Common myeloid progenitor, CD34-positive (primary cell): ENCODE measurements at regions not wholly inside any gene's neighbourhood (a gene's known extent, or its start where the extent isn't known, plus 50 kb on each side); places are given as distances from the start of the nearest gene placed in this dataset.

Experiments
- CTCF ChIA-PET: fragments of 350-600 bp; sonication (Branson Sonifier 250); formaldehyde crosslinking; loops from one replicate; lab custom pipeline; 2021; ENCODE audit warnings: antibody characterized with exemption; lab: Charles Lee
- POLR2A ChIA-PET: fragments of 350-600 bp; sonication (Branson Sonifier 250); formaldehyde crosslinking; loops from one replicate; lab custom pipeline; 2021; ENCODE audit warnings: antibody characterized with exemption; lab: Charles Lee
- DNase-seq, 3 donors: peaks; one replicate each; pipeline versions ENCODE4 v3.0.0 to v3.0.0-alpha.2; 2013
- H3K27ac ChIP-seq, 2 experiments: 1 replicate in 1 of 2; 2 replicates in 1 of 2; pipeline ENCODE4 v1.7.0; 2013; ENCODE audit warnings: inconsistent platforms in 2 of 2, low read length in 2 of 2, mild to moderate bottlenecking in 2 of 2, low read depth in 1 of 2, moderate library complexity in 1 of 2; ENCODE audit not compliant: severe bottlenecking in 2 of 2, insufficient read depth in 1 of 2, poor library complexity in 1 of 2
- H3K27me3 ChIP-seq, 5 experiments: replicated peaks in 2 of 5; 1 replicate in 3 of 5; 2 replicates in 2 of 5; pipeline versions ENCODE4 v1.6.1 to v1.7.0; 2013; ENCODE audit warnings: low read length in 4 of 5, mild to moderate bottlenecking in 2 of 5, moderate library complexity in 2 of 5, inconsistent platforms in 1 of 5; ENCODE audit not compliant: insufficient read depth in 5 of 5, control insufficient read depth in 4 of 5
- H3K36me3 ChIP-seq, 4 experiments: 1 replicate in 2 of 4; 2 replicates in 2 of 4; pipeline versions ENCODE4 v1.6.1 to v1.7.0; 2013; ENCODE audit warnings: low read length in 3 of 4, control low read depth in 1 of 4, mild to moderate bottlenecking in 1 of 4; ENCODE audit not compliant: control insufficient read depth in 4 of 4, insufficient read depth in 4 of 4
- H3K4me1 ChIP-seq, 4 experiments: 1 replicate in 3 of 4; 2 replicates in 1 of 4; pipeline versions ENCODE4 v1.6.1 to v1.7.1; 2013; ENCODE audit warnings: low read length in 3 of 4, mild to moderate bottlenecking in 3 of 4, control low read depth in 1 of 4, inconsistent platforms in 1 of 4, moderate library complexity in 1 of 4; ENCODE audit not compliant: control insufficient read depth in 4 of 4, insufficient read depth in 4 of 4; ENCODE audit errors: control extremely low read depth in 1 of 4
- H3K4me3 ChIP-seq, 7 experiments: 1 replicate in 4 of 7; 2 replicates in 3 of 7; pipeline versions ENCODE4 v1.5.1 to v1.7.0; 2013; ENCODE audit warnings: mild to moderate bottlenecking in 7 of 7, low read length in 6 of 7, moderate library complexity in 6 of 7, inconsistent platforms in 2 of 7, low read depth in 2 of 7, control low read depth in 1 of 7; ENCODE audit not compliant: insufficient read depth in 4 of 7, control insufficient read depth in 1 of 7; ENCODE audit errors: extremely low read depth in 1 of 7
- H3K9me3 ChIP-seq, 5 experiments: 1 replicate in 4 of 5; 2 replicates in 1 of 5; pipeline versions ENCODE4 v1.6.1 to v1.7.1; 2013; ENCODE audit warnings: low read length in 4 of 5, mild to moderate bottlenecking in 2 of 5, inconsistent platforms in 1 of 5, low read depth in 1 of 5, moderate library complexity in 1 of 5; ENCODE audit not compliant: control insufficient read depth in 4 of 5, insufficient read depth in 2 of 5; ENCODE audit errors: control extremely low read depth in 1 of 5
- WGBS: methylation state at CpG from one replicate; pipeline ENCODE4 v1.1.5; 2013; ENCODE audit not compliant: insufficient coverage; 5-methylcytosine and 5-hydroxymethylcytosine counted together

DNA sequence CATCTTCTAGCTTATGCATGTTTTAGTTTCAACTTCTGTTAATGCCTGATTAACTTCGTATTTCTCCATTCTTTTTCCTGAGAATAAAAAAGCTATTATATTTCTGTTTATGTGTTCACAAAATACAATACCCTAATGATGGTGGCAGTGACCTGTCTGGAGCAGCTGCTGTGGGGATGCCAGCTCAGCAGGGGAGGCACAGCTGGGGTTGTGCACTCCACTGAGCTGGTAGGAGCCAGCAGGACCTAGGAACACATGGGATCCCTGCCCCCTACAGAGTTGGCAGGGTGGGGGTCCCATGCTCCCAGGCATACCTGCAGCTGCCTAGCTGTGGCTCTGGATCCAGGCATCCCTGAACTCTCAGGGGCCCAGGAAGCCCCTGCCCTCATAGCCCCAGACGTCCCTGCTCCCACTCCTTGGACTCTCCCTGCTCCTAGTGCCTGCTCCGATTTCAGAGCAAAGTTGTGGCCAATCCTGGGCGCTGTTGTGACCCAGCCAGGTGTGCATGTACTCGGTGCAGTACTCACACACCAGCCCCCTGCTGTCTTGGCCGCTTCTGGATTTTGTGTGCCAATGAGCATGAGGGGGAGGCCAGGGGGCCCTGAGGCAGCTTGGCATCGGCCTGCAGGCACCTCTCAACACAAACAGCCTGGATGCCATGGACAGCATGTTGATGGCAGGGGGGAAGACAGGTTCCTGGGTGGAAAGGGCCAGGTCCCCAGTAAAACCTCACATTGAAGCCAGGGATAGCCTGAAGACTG lies 546.0 kb downstream of the ZNF804A start:
- ChIA-PET CTCF (no interaction called here), POLR2A (no interaction called here)
- no peak overlapping the region for H3K27ac ChIP-seq
- DNase-seq: no peak
- 91% methylated on average over 5 of the region's 7 CpGs for WGBS
- no peaks in the 10 kb centered on the region for H3K4me1 ChIP-seq
- no peak overlapping the region for H3K4me3 ChIP-seq
- H3K27me3 ChIP-seq: no peaks in the 10 kb centered on the region
- no peaks in the 10 kb centered on the region for H3K36me3 ChIP-seq
- no peaks in the 10 kb centered on the region for H3K9me3 ChIP-seq

- no peak for DNase-seq
- ChIA-PET CTCF (no interaction called here), POLR2A (no interaction called here)
- H3K27ac ChIP-seq: no peak overlapping the region
- no peak overlapping the region for H3K4me3 ChIP-seq
- H3K4me1 ChIP-seq: no peaks in the 10 kb centered on the region
- no peaks in the 10 kb centered on the region for H3K36me3 ChIP-seq
- no peaks in the 10 kb centered on the region for H3K27me3 ChIP-seq
- 94% methylated on average over 9 of the region's 11 CpGs for WGBS
- H3K9me3 ChIP-seq: no peaks in the 10 kb centered on the region
Observed at GRCh38 chr2:185145316-185146121, 547.2 kb downstream of the ZNF804A start.

GRCh38 chr2:185147361-185147760 lies 549.0 kb downstream of the ZNF804A start:
- H3K36me3 ChIP-seq: no peaks in the 10 kb centered on the region
- WGBS: no CpG with 5 or more reads among the region's 1 CpG
- no peak overlapping the region for H3K4me3 ChIP-seq
- DNase-seq: no peak
- H3K9me3 ChIP-seq: no peaks in the 10 kb centered on the region
- POLR2A ChIA-PET: no interaction called here
- CTCF ChIA-PET: no interaction called here
- H3K27me3 ChIP-seq: no peaks in the 10 kb centered on the region
- no peak overlapping the region for H3K27ac ChIP-seq
- H3K4me1 ChIP-seq: no peaks in the 10 kb centered on the region

DNA sequence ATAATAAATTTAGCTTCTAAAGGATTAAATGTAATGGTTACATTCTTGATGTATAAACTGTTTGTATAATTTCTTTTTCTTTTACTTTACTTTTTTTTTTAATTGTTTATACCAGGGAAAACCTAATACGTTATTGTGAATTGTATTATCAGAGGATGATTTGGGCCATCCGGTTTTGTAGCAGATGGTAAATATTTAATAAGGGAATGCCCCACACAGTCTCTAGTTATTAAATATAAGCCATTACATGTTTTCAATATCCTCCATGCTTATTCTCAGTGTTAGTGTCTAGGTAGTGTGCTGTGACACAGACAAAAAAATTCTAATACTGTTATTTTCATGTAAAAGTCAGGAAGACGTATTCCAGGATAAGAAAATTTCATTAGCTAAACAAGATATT lies 553.9 kb downstream of the ZNF804A start:
- Histone ChIP-seq H3K27ac (no peak overlapping the region), H3K4me1 (no peaks in the 10 kb centered on the region), H3K9me3 (no peaks in the 10 kb centered on the region), H3K4me3 (no peak overlapping the region), H3K36me3 (no peaks in the 10 kb centered on the region), H3K27me3 (no peaks in the 10 kb centered on the region)
- ChIA-PET CTCF (no interaction called here), POLR2A (no interaction called here)
- no peak for DNase-seq
- WGBS: no CpG with 5 or more reads among the region's 3 CpGs

DNA sequence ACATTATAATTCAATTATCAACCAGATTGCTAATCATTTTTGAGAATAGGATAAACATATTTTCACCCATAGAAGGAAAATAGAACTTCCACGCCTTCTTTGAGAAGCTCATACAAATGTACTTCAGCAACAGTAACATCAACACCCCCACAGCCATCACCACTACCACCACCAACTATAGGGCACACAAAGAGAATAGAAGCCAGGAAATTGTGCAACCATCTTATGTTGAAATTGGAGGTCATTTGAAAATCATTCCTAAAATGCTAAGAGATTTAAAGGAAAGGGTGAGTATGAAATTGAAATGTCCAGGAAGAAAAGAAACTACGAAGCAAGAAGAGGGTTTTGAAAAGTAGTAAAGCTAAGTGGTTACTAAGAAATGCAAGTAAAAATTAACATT lies 563.4 kb downstream of the ZNF804A start:
- Histone ChIP-seq H3K27ac (no peak overlapping the region), H3K4me3 (no peak overlapping the region), H3K36me3 (no peaks in the 10 kb centered on the region), H3K27me3 (no peaks in the 10 kb centered on the region), H3K4me1 (no peaks in the 10 kb centered on the region), H3K9me3 (no peaks in the 10 kb centered on the region)
- WGBS: 100% methylated on average over 1 of the region's 2 CpGs
- ChIA-PET POLR2A (no interaction called here), CTCF (no interaction called here)
- DNase-seq: no peak

DNA sequence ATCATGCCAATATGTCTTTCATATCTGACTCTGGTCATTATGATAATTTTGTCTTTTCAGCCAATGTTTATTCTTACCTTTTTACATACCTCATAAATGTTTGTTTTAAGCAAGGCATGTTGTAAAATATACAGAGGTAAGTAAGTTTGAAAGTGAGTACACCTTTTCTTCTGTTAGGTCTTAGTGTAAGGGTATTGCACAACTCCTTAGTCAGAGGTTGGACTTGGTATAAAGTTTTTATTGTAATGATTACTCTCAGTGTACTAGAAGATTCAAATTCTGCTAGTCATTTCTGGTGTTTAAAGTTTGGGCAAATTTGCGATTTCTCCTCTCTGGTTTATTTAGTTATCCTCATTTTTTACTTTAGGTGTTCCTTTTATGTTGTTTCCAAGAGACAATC lies 564.3 kb upstream of the FSIP2 start:
- Histone ChIP-seq H3K27ac (no peak overlapping the region), H3K9me3 (no peaks in the 10 kb centered on the region), H3K4me3 (no peak overlapping the region), H3K4me1 (no peaks in the 10 kb centered on the region), H3K27me3 (no peaks in the 10 kb centered on the region), H3K36me3 (no peaks in the 10 kb centered on the region)
- 100% methylated on average over 1 of the region's 1 CpG for WGBS
- ChIA-PET POLR2A (no interaction called here), CTCF (no interaction called here)
- no peak for DNase-seq

DNA sequence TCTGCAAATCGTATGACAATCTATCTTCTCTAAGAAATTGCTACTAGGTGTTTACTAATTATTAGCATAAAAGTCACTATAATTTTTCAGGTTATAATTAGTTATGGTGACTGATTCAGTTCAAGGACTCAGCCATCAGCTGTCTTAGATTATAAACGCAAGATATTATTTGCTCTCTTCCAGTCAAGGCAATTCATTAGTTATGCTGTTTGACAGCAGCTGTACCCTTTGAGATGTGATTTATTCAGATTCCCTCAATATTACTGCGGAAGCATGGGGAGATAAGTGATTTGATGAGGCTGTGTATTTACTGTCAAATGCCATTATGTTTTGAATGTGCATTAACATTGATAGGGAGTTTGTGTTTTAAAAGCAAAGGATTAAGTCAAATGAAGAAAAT lies 558.9 kb upstream of the FSIP2 start:
- H3K27ac ChIP-seq: no peak overlapping the region
- WGBS: no CpG with 5 or more reads among the region's 3 CpGs
- no peaks in the 10 kb centered on the region for H3K36me3 ChIP-seq
- no peaks in the 10 kb centered on the region for H3K27me3 ChIP-seq
- CTCF ChIA-PET: no interaction called here
- H3K9me3 ChIP-seq: no peaks in the 10 kb centered on the region
- POLR2A ChIA-PET: interaction anchor here (0.8 kb wide), 1 partner anchor 236 kb away, joined by 3 read pairs; no protein-coding TSS in a partner anchor
- no peak for DNase-seq
- H3K4me3 ChIP-seq: no peak overlapping the region
- no peaks in the 10 kb centered on the region for H3K4me1 ChIP-seq
